Natural killer cell (primary cell): ENCODE measurements at regions not wholly inside any gene's neighbourhood (a gene's known extent, or its start where the extent isn't known, plus 50 kb on each side); places are given as distances from the start of the nearest gene placed in this dataset.

Experiments used
- ATAC-seq, 3 donors: fragments of 150-1000 bp in 2 of 3; fragments of 200-7000 bp in 1 of 3; cut with Tn5 transposase; 1 replicate in 1 of 3; 2 replicates in 2 of 3; pipeline ENCODE4 v1.10.0; 2021; ENCODE audit warnings: mild to moderate bottlenecking in 2 of 3, moderate library complexity in 2 of 3
- DNase-seq, 2 donors: peaks; one replicate each; pipeline versions ENCODE4 v3.0.0 to v3.0.0-alpha.2; 2013 to 2021; ENCODE audit warnings: mixed read lengths in 1 of 2
- H3K27ac ChIP-seq: one replicate; pipeline ENCODE4 v1.5.1; 2013; ENCODE audit warnings: mild to moderate bottlenecking, low read length
- H3K27me3 ChIP-seq: one replicate; pipeline ENCODE4 v1.6.1; 2013; ENCODE audit warnings: low read length; ENCODE audit not compliant: control insufficient read depth, insufficient read depth
- H3K36me3 ChIP-seq: one replicate; pipeline ENCODE4 v1.6.1; 2013; ENCODE audit warnings: low read length; ENCODE audit not compliant: control insufficient read depth, insufficient read depth
- H3K4me1 ChIP-seq: one replicate; pipeline ENCODE4 v1.6.1; 2013; ENCODE audit warnings: low read length; ENCODE audit not compliant: control insufficient read depth, insufficient read depth
- H3K4me3 ChIP-seq: one replicate; pipeline ENCODE4 v1.5.1; 2013; ENCODE audit warnings: low read length
- H3K9me3 ChIP-seq: one replicate; pipeline ENCODE4 v1.6.1; 2013; ENCODE audit warnings: low read length; ENCODE audit not compliant: control insufficient read depth, insufficient read depth
- H3K27ac Mint-ChIP-seq, 2 donors: one replicate each; pipeline ENCODE4 v1.8.0; 2022; ENCODE audit warnings: mild to moderate bottlenecking in 2 of 2, mixed read lengths in 2 of 2, moderate library complexity in 1 of 2
- H3K27me3 Mint-ChIP-seq, 2 donors: one replicate each; pipeline ENCODE4 v1.8.0; 2022; ENCODE audit warnings: low read depth in 2 of 2, mixed read lengths in 2 of 2
- H3K36me3 Mint-ChIP-seq: one replicate; pipeline ENCODE4 v1.8.0; 2022; ENCODE audit warnings: mixed read lengths
- H3K4me1 Mint-ChIP-seq, 2 donors: one replicate each; pipeline ENCODE4 v1.8.0; 2022; ENCODE audit warnings: mixed read lengths in 2 of 2
- H3K4me3 Mint-ChIP-seq: one replicate; pipeline ENCODE4 v1.8.0; 2022; ENCODE audit warnings: mild to moderate bottlenecking, moderate library complexity, mixed read lengths
- H3K9me3 Mint-ChIP-seq, 2 donors: one replicate each; pipeline ENCODE4 v1.8.0; 2022; ENCODE audit warnings: mixed read lengths in 2 of 2
- CTCF ChIP-seq: fragments of 200-600 bp; IDR thresholded peaks from one replicate; pipeline ENCODE4 v1.8.0; 2022; ENCODE audit warnings: antibody characterized with exemption
- WGBS: methylation state at CpG from one replicate; pipeline ENCODE4 v1.1.7; 2013; ENCODE audit warnings: missing lambda C conversion rate; ENCODE audit not compliant: insufficient coverage; 5-methylcytosine and 5-hydroxymethylcytosine counted together
- intact Hi-C: fragments of 100-400 bp; cut with micrococcal nuclease; formaldehyde crosslinking; loops from one replicate; pipeline ENCODE4 v1.14.2; 2022

GRCh38 chr16:66260522-66261254, 105.8 kb upstream of the CDH5 start:
- Mint-ChIP-seq H3K27ac (no peak overlapping the region), H3K9me3 (no peaks in the 10 kb centered on the region), H3K4me1 (no peaks in the 10 kb centered on the region), H3K27me3 (peaks cover 0 to 2% of the 10 kb centered on the region in 2 donors), H3K36me3 (no peaks in the 10 kb centered on the region), H3K4me3 (no peak overlapping the region)
- no peak overlapping the region for H3K27ac ChIP-seq
- WGBS, result 81% methylated on average over 14 of the region's 14 CpGs
- H3K36me3 ChIP-seq, result no peaks in the 10 kb centered on the region
- no peak overlapping the region for H3K4me3 ChIP-seq
- DNase-seq (no peak), ATAC-seq (no peak)
- TF ChIP-seq CTCF, result no peak
- H3K27me3 ChIP-seq, result no peaks in the 10 kb centered on the region
- intact Hi-C loops, result no loop called here
- no peaks in the 10 kb centered on the region for H3K4me1 ChIP-seq
- H3K9me3 ChIP-seq, result no peaks in the 10 kb centered on the region

- Histone ChIP-seq H3K36me3 (no peaks in the 10 kb centered on the region), H3K27ac (no peak overlapping the region), H3K4me1 (no peaks in the 10 kb centered on the region), H3K9me3 (no peaks in the 10 kb centered on the region), H3K4me3 (no peak overlapping the region), H3K27me3 (no peaks in the 10 kb centered on the region)
- no peak for DNase-seq
- ATAC-seq, result no peak
- peaks cover 0 to 9% of the 10 kb centered on the region in 2 donors for H3K27me3 Mint-ChIP-seq
- intact Hi-C loops, result no loop called here
- H3K36me3 Mint-ChIP-seq, result no peaks in the 10 kb centered on the region
- H3K9me3 Mint-ChIP-seq, result no peaks in the 10 kb centered on the region
- TF ChIP-seq CTCF, result no peak
- 73% methylated on average over 6 of the region's 6 CpGs for WGBS
- H3K4me3 Mint-ChIP-seq, result no peak overlapping the region
- no peak overlapping the region for H3K27ac Mint-ChIP-seq
- H3K4me1 Mint-ChIP-seq, result no peaks in the 10 kb centered on the region
Measured at GRCh38 chr16:66258916-66259845, 107.3 kb upstream of the CDH5 start.

GRCh38 chr16:66256919-66257318, 109.6 kb upstream of the CDH5 start:
- no peaks in the 10 kb centered on the region for H3K9me3 ChIP-seq
- H3K27me3 ChIP-seq, result no peaks in the 10 kb centered on the region
- Mint-ChIP-seq H3K27ac (no peak overlapping the region), H3K27me3 (peaks cover 0 to 7% of the 10 kb centered on the region in 2 donors), H3K4me3 (no peak overlapping the region), H3K9me3 (no peaks in the 10 kb centered on the region), H3K36me3 (no peaks in the 10 kb centered on the region), H3K4me1 (no peaks in the 10 kb centered on the region)
- DNase-seq (no peak), ATAC-seq (no peak)
- no peak for TF ChIP-seq CTCF
- no peak overlapping the region for H3K27ac ChIP-seq
- WGBS, result 62% methylated on average over 1 of the region's 1 CpG
- H3K4me1 ChIP-seq, result no peaks in the 10 kb centered on the region
- intact Hi-C loops, result no loop called here
- H3K36me3 ChIP-seq, result no peaks in the 10 kb centered on the region
- no peak overlapping the region for H3K4me3 ChIP-seq
